GM21423 (cell line): ENCODE measurements at regions not wholly inside any gene's neighbourhood (a gene's known extent, or its start where the extent isn't known, plus 50 kb on each side); places are given as distances from the start of the nearest gene placed in this dataset.

Source experiments
- ATAC-seq: cut with Tn5 transposase; IDR thresholded peaks from one replicate; pipeline ENCODE4 v1.9.1; 2021; ENCODE audit warnings: mild to moderate bottlenecking, moderate library complexity; ENCODE audit not compliant: unreplicated experiment

- ATAC-seq, result no peak
Measured at GRCh38 chr1:194155962-194156361, 969.5 kb upstream of the B3GALT2 start.

- no peak for ATAC-seq
Measured at GRCh38 chr1:194151056-194151455, 964.6 kb upstream of the B3GALT2 start.

GRCh38 chr1:194150242-194150641, 963.8 kb upstream of the B3GALT2 start:
- ATAC-seq, result no peak

GRCh38 chr1:194133152-194133551, 946.7 kb upstream of the B3GALT2 start:
- no peak for ATAC-seq

GRCh38 chr1:194118086-194118485, 931.7 kb upstream of the B3GALT2 start:
- no peak for ATAC-seq

GRCh38 chr1:194117582-194117981, 931.2 kb upstream of the B3GALT2 start:
- ATAC-seq, result no peak

- no peak for ATAC-seq
Measured at GRCh38 chr1:194114288-194114687, 927.9 kb upstream of the B3GALT2 start.

- no peak for ATAC-seq
Measured at GRCh38 chr1:194105381-194105780, 919.0 kb upstream of the B3GALT2 start.

GRCh38 chr1:194104247-194104844, 917.9 kb upstream of the B3GALT2 start:
- ATAC-seq, result no peak

GRCh38 chr1:194103516-194104246, 917.3 kb upstream of the B3GALT2 start:
- no peak for ATAC-seq

GRCh38 chr1:194103101-194103500, 916.7 kb upstream of the B3GALT2 start:
- ATAC-seq, result no peak

- ATAC-seq, result no peak
Measured at GRCh38 chr1:194102607-194103006, 916.2 kb upstream of the B3GALT2 start.

GRCh38 chr1:194084755-194085154, 898.3 kb upstream of the B3GALT2 start:
- ATAC-seq, result no peak

- ATAC-seq, result no peak
Measured at GRCh38 chr1:194081444-194081843, 895.0 kb upstream of the B3GALT2 start.

GRCh38 chr1:194080826-194081225, 894.4 kb upstream of the B3GALT2 start:
- ATAC-seq, result no peak

- peak; percentile 61 for ATAC-seq
Measured at GRCh38 chr1:194078765-194079164, 892.4 kb upstream of the B3GALT2 start.

GRCh38 chr1:194076646-194077045, 890.2 kb upstream of the B3GALT2 start:
- no peak for ATAC-seq

GRCh38 chr1:194073833-194074232, 887.4 kb upstream of the B3GALT2 start:
- no peak for ATAC-seq

- ATAC-seq, result no peak
Measured at GRCh38 chr1:194071205-194071604, 884.8 kb upstream of the B3GALT2 start.

- ATAC-seq, result no peak
Measured at GRCh38 chr1:194069831-194070218, 883.4 kb upstream of the B3GALT2 start.

- ATAC-seq, result no peak
Measured at GRCh38 chr1:194069168-194069830, 882.9 kb upstream of the B3GALT2 start.
